ENCODE measurements at regions not wholly inside any gene's neighbourhood (a gene's known extent, or its start where the extent isn't known, plus 50 kb on each side); places are given as distances from the start of the nearest gene placed in this dataset.

DNA sequence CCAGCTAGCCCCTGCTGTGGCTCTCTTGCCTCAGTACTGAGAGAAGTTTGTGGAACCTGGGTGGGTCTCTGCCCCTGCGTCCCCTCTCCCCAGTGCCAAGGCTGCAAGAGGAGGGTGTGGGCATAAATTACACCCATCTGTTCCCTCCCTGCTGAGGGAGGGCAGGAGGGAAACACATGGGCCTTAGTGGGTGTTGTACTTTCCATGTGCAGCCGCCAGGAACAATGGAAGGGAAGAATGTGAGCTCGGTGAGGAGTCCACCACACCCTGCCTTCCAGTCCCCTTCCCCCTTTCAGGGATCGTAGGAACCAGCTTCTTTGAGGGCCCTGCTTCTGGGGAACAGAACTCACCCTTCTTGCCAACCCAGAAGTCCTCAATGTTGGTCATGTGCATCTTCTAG lies 138.2 kb upstream of the KLF4 start:
- H3K4me3 ChIP-seq, result no peak overlapping the region
- TF ChIP-seq, protein P1, sequence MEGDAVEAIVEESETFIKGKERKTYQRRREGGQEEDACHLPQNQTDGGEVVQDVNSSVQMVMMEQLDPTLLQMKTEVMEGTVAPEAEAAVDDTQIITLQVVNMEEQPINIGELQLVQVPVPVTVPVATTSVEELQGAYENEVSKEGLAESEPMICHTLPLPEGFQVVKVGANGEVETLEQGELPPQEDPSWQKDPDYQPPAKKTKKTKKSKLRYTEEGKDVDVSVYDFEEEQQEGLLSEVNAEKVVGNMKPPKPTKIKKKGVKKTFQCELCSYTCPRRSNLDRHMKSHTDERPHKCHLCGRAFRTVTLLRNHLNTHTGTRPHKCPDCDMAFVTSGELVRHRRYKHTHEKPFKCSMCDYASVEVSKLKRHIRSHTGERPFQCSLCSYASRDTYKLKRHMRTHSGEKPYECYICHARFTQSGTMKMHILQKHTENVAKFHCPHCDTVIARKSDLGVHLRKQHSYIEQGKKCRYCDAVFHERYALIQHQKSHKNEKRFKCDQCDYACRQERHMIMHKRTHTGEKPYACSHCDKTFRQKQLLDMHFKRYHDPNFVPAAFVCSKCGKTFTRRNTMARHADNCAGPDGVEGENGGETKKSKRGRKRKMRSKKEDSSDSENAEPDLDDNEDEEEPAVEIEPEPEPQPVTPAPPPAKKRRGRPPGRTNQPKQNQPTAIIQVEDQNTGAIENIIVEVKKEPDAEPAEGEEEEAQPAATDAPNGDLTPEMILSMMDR (IDR thresholded peaks at IDR 0.05), result no peak
- no peak for DNase-seq (ENCODE audit: low spot score)

DNA sequence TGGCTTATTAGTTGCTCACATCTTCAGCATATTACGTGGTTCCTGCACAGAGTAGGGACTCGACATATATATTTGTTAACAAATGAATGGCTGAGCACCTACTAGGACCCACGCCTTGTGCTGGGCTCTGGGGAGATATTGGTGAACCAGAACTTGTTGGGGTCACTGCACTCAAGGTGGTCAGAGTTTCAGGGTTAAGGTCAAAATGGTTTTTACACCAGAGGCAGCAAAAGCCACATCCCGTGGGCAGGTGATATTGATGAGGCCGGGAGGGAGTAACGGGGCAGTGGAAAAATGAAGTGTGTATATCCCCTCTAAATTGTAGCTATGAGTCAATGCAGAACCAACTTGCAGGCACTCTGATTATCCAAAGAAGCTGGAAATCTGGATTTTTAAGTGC lies 136.5 kb upstream of the KLF4 start:
- TF ChIP-seq, protein P1 (IDR thresholded peaks at IDR 0.05), result no peak
- Histone ChIP-seq H3K27ac (no peak overlapping the region), H3K4me3 (no peak overlapping the region)
- DNase-seq (ENCODE audit: low spot score), result no peak

More for the DNA sequence above, 138.2 kb upstream of the KLF4 start:
- no peak overlapping the region for H3K27ac ChIP-seq

DNA sequence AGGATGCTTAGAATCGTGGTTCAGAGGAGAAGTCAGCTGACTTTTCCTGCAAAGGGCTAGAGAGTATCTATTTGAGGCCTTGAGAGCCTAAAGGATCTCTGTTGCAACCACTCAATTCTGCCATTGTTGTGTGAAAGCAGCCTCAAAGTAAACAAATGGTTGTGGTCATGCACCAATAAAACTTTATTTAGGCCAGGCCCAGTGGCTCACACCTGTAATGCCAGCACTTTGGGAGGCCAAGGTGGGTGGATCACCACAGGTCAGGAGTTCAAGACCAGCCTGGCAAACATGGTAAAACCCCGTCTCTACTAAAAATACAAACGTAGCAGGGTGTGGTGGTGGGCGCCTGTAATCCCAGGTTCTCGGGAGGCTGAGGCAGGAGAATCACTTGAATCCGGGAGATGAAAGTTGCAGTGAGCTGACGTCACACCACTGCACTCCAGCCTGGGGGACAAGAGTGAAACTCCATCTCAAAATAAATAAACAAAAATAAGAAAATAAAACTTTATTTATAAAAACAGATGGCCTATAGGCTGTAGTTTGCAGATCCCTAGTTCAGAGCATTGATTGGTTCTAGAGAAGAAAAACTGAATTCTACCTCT lies 135.9 kb upstream of the KLF4 start:
- no peak for DNase-seq (ENCODE audit: low spot score)
- Histone ChIP-seq H3K4me3 (no peak overlapping the region), H3K27ac (no peak overlapping the region)
- TF ChIP-seq, protein P1 (IDR thresholded peaks at IDR 0.05), result no peak

DNA sequence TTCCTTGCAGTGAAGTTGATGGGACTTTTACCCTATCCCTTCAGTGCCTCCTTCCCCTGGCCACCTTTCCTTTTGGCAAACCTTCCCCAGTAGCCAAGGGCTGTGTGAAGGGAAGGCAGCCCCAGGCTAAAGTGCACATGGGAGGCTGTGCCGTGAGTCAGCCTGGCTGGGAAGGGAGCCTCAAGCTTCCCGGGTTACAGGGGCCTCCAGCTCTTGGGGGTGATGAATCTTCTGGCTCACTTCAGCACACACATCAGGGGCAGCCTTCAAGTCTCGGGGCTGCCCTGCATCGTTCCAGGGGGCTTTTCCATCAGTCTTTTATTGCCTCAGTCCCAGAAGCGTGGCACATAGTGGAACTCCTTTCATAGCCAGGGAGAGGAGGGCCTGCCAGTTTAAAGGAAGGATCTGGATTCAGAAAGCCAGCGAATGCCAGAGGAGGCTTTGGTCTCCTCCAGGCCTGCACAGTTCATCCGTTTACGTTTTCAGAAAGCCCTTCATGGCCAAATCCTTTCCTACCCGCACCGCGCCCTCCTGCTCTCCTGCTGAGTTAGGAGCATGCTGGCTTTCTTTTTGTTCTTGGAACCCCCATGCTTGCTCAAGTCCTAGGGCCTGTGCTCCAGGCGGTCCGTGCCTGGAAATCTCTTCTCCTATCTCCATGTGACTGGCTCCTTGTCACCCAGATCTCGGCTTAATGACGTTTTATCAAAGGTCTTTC lies 134.8 kb upstream of the KLF4 start:
- TF ChIP-seq, protein P1 (IDR thresholded peaks at IDR 0.05), result no peak
- no peak overlapping the region for H3K4me3 ChIP-seq
- DNase-seq (ENCODE audit: low spot score), result no peak
- peak overlapping the region in 1 of 2 donors; percentile 58 for H3K27ac ChIP-seq

DNA sequence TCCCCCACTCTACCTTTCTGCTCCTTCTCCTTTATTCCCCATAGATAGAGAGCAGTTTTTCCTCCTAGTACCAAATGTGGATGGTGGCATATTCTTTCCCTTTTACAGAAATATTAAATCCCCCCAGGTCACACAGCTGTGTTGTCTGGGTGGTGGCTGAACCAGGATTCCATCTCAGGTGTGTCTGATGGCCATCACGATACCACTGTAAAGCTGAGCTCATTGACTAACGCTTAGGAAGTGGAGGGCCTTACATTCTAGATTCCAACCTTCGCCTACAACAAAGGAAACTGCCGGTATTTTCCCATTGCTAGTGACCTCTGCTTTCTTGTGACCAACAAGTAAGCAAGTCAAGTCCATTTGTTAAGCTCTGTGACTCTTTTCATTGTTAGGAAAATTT lies 131.9 kb upstream of the KLF4 start:
- H3K27ac ChIP-seq, result no peak overlapping the region

DNA sequence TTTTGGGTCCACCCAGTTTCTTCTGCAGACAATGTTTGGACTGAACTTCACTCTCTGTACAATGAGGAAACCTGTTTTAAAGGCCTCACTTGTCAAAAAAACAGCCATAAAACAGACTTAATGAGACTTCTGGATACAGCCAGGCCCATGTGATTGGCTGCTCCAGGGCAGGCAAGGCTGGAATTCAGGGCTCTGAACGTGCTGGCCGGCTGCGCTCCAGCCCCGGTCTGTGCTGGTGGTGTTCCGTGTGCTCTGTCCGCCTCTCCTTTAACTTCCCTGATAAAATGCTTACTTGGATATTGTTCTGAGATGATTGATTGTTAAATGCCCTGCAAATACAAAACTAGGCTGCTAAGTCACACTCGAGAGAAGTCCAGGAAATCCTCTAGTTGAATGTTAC lies 131.2 kb upstream of the KLF4 start:
- no peak for DNase-seq (ENCODE audit: low spot score)

More for the DNA sequence above, 131.9 kb upstream of the KLF4 start:
- H3K4me3 ChIP-seq, result no peak overlapping the region
- TF ChIP-seq, protein P1 (IDR thresholded peaks at IDR 0.05), result no peak
- no peak for DNase-seq (ENCODE audit: low spot score)

More for the DNA sequence above, 131.2 kb upstream of the KLF4 start:
- TF ChIP-seq, protein P1 (IDR thresholded peaks at IDR 0.05), result no peak
- Histone ChIP-seq H3K4me3 (no peak overlapping the region), H3K27ac (peak overlapping the region in 1 of 2 donors; percentile 16)
